ENCODE measurements at regions not wholly inside any gene's neighbourhood (a gene's known extent, or its start where the extent isn't known, plus 50 kb on each side); places are given as distances from the start of the nearest gene placed in this dataset.

- TF ChIP-seq EZH2phosphoT487 (IDR thresholded peaks at IDR 0.05; ENCODE audit: borderline replicate concordance, low read length) (no peak), EZH2 (IDR thresholded peaks at IDR 0.05; ENCODE audit: low read length, unreplicated experiment) (no peak), CTCF (conservative IDR thresholded peaks at IDR 0.05; ENCODE audit: low read depth, low read length) (no peak)
- H3K79me2 ChIP-seq (ENCODE audit: low read length) = no peaks in the 10 kb centered on the region
- no peak for DNase-seq
- no peak overlapping the region for H2AFZ ChIP-seq (ENCODE audit: low read length)
- intact Hi-C loops (cut with micrococcal nuclease) = no loop called here
- no peaks in the 10 kb centered on the region for H3K9me2 ChIP-seq (replicated peaks; ENCODE audit: low read length)
- H3K9ac ChIP-seq (ENCODE audit: low read length) = no peak overlapping the region
- no peaks in the 10 kb centered on the region for H3K36me3 ChIP-seq (ENCODE audit: low read depth, low read length)
- 0 out of 2 replicates have a peak, but pooled peaks cover 6% of the 10 kb centered on the region for H3K9me3 ChIP-seq (ENCODE audit: low read length)
- H3K4me2 ChIP-seq (ENCODE audit: low read length) = no peak overlapping the region
- BruUV-seq (replicated peaks) = no TSS peak
- ChIA-PET POLR2A (ENCODE audit: unreplicated experiment) (no interaction called here), CTCF (no interaction called here)
- no peak overlapping the region for H3K4me3 ChIP-seq (ENCODE audit: low read length)
- H3K4me1 ChIP-seq (ENCODE audit: insufficient read depth, low read length) = no peaks in the 10 kb centered on the region
- no peak overlapping the region for H3K27ac ChIP-seq (ENCODE audit: low read length)
- no peaks in the 10 kb centered on the region for H3K27me3 ChIP-seq (ENCODE audit: low read length)
- no peaks in the 10 kb centered on the region for H3F3A ChIP-seq (ENCODE audit: low read length, unreplicated experiment)
- H4K20me1 ChIP-seq (ENCODE audit: low read length) = no peaks in the 10 kb centered on the region
- no peak for ATAC-seq
Measured at GRCh38 chr7:68438811-68439210, 1159.5 kb upstream of the AUTS2 start.

GRCh38 chr7:68439897-68440296 lies 1158.4 kb upstream of the AUTS2 start:
- CTCF ChIA-PET = no interaction called here
- no peak overlapping the region for H3K9ac ChIP-seq (ENCODE audit: low read length)
- H3K27me3 ChIP-seq (ENCODE audit: low read length) = no peaks in the 10 kb centered on the region
- no peak for TF ChIP-seq CTCF (conservative IDR thresholded peaks at IDR 0.05; ENCODE audit: low read depth, low read length)
- no peak for TF ChIP-seq EZH2 (IDR thresholded peaks at IDR 0.05; ENCODE audit: low read length, unreplicated experiment)
- no peak for TF ChIP-seq EZH2phosphoT487 (IDR thresholded peaks at IDR 0.05; ENCODE audit: borderline replicate concordance, low read length)
- intact Hi-C loops (cut with micrococcal nuclease) = no loop called here
- DNase-seq (no peak), ATAC-seq (no peak)
- H3K27ac ChIP-seq (ENCODE audit: low read length) = no peak overlapping the region
- no peaks in the 10 kb centered on the region for H3K9me2 ChIP-seq (replicated peaks; ENCODE audit: low read length)
- H4K20me1 ChIP-seq (ENCODE audit: low read length) = no peaks in the 10 kb centered on the region
- no peak overlapping the region for H3K4me3 ChIP-seq (ENCODE audit: low read length)
- no peaks in the 10 kb centered on the region for H3K4me1 ChIP-seq (ENCODE audit: insufficient read depth, low read length)
- no peaks in the 10 kb centered on the region for H3K36me3 ChIP-seq (ENCODE audit: low read depth, low read length)
- H3K79me2 ChIP-seq (ENCODE audit: low read length) = no peaks in the 10 kb centered on the region
- no TSS peak for BruUV-seq (replicated peaks)
- no peak overlapping the region for H2AFZ ChIP-seq (ENCODE audit: low read length)
- no peak overlapping the region for H3K4me2 ChIP-seq (ENCODE audit: low read length)
- POLR2A ChIA-PET (ENCODE audit: unreplicated experiment) = no interaction called here
- H3K9me3 ChIP-seq (ENCODE audit: low read length) = 0 out of 2 replicates have a peak, but pooled peaks cover 6% of the 10 kb centered on the region
- no peaks in the 10 kb centered on the region for H3F3A ChIP-seq (ENCODE audit: low read length, unreplicated experiment)

- intact Hi-C loops (cut with micrococcal nuclease) = no loop called here
- no peaks in the 10 kb centered on the region for H3K4me1 ChIP-seq (ENCODE audit: insufficient read depth, low read length)
- ChIA-PET CTCF (no interaction called here), POLR2A (ENCODE audit: unreplicated experiment) (no interaction called here)
- no peaks in the 10 kb centered on the region for H3F3A ChIP-seq (ENCODE audit: low read length, unreplicated experiment)
- no peak overlapping the region for H3K4me3 ChIP-seq (ENCODE audit: low read length)
- no peak overlapping the region for H2AFZ ChIP-seq (ENCODE audit: low read length)
- no peak overlapping the region for H3K9ac ChIP-seq (ENCODE audit: low read length)
- H3K79me2 ChIP-seq (ENCODE audit: low read length) = no peaks in the 10 kb centered on the region
- no TSS peak for BruUV-seq (replicated peaks)
- H3K4me2 ChIP-seq (ENCODE audit: low read length) = no peak overlapping the region
- DNase-seq = no peak
- H3K9me3 ChIP-seq (ENCODE audit: low read length) = 0 out of 2 replicates have a peak, but pooled peaks cover 6% of the 10 kb centered on the region
- no peak for ATAC-seq
- no peak overlapping the region for H3K27ac ChIP-seq (ENCODE audit: low read length)
- no peaks in the 10 kb centered on the region for H4K20me1 ChIP-seq (ENCODE audit: low read length)
- H3K9me2 ChIP-seq (replicated peaks; ENCODE audit: low read length) = no peaks in the 10 kb centered on the region
- H3K27me3 ChIP-seq (ENCODE audit: low read length) = no peaks in the 10 kb centered on the region
- TF ChIP-seq EZH2phosphoT487 (IDR thresholded peaks at IDR 0.05; ENCODE audit: borderline replicate concordance, low read length) = no peak
- no peak for TF ChIP-seq EZH2 (IDR thresholded peaks at IDR 0.05; ENCODE audit: low read length, unreplicated experiment)
- no peak for TF ChIP-seq CTCF (conservative IDR thresholded peaks at IDR 0.05; ENCODE audit: low read depth, low read length)
- no peaks in the 10 kb centered on the region for H3K36me3 ChIP-seq (ENCODE audit: low read depth, low read length)
Measured at GRCh38 chr7:68440866-68441265, 1157.4 kb upstream of the AUTS2 start.
